Esophagus muscularis mucosa (tissue), 4 donors: ENCODE measurements at regions not wholly inside any gene's neighbourhood (a gene's known extent, or its start where the extent isn't known, plus 50 kb on each side); places are given as distances from the start of the nearest gene placed in this dataset.

Experiments
- DNase-seq: peaks from one replicate; pipeline ENCODE4 v3.0.0-alpha.2; 2017; ENCODE audit errors: extremely low spot score
- H3K27ac ChIP-seq, 4 donors: fragments of 200-600 bp; sonication (generic); replicated peaks in 1 of 4; 1 replicate in 3 of 4; 2 replicates in 1 of 4; pipeline ENCODE4 v1.5.1; 2016 to 2019; ENCODE audit warnings: mild to moderate bottlenecking in 1 of 4
- H3K27me3 ChIP-seq, 4 donors: fragments of 200-600 bp; sonication (generic); one replicate each; pipeline versions ENCODE4 v1.5.1 to v1.6.0; 2016 to 2019
- H3K36me3 ChIP-seq, 4 donors: fragments of 200-600 bp; sonication (generic); one replicate each; pipeline ENCODE4 v1.5.1; 2016 to 2019
- H3K4me1 ChIP-seq, 4 donors: fragments of 200-600 bp; sonication (generic); one replicate each; pipeline ENCODE4 v1.5.1; 2016 to 2019
- H3K4me3 ChIP-seq, 4 donors: fragments of 200-600 bp; sonication (generic); 1 replicate in 2 of 4; 2 replicates in 2 of 4; pipeline ENCODE4 v1.5.1; 2016 to 2019; ENCODE audit warnings: mild to moderate bottlenecking in 4 of 4, moderate library complexity in 1 of 4
- H3K9me3 ChIP-seq, 4 donors: fragments of 200-600 bp; sonication (generic); 1 replicate in 3 of 4; 2 replicates in 1 of 4; pipeline ENCODE4 v1.5.1; 2016 to 2019
- EP300 ChIP-seq: sonication (generic); formaldehyde crosslinking; IDR thresholded peaks from one replicate; pipeline ENCODE4 v1.6.1; 2017; ENCODE audit warnings: antibody characterized with exemption
- POLR2A ChIP-seq: fragments of 450-650 bp; IDR thresholded peaks from one replicate; pipeline ENCODE4 v1.6.1; 2017; ENCODE audit warnings: antibody characterized with exemption, moderate library complexity, mild to moderate bottlenecking, low read depth
- POLR2AphosphoS5 ChIP-seq, 2 donors: sonication (generic); formaldehyde crosslinking; IDR thresholded peaks; one replicate each; pipeline ENCODE4 v1.6.1; 2017; ENCODE audit warnings: antibody characterized with exemption in 2 of 2
- WGBS: methylation state at CpG from one replicate; pipeline ENCODE4 v1.1.5; 2018; 5-methylcytosine and 5-hydroxymethylcytosine counted together
- intact Hi-C: fragments of 100-400 bp; cut with DNase I; formaldehyde crosslinking; loops from one replicate; pipeline ENCODE4 v1.15.1; 2023
- TF ChIP-seq, protein P1 (sequence below), 3 experiments: fragments of 200-600 bp in 2 of 3; fragments of 450-650 bp in 1 of 3; sonication (generic) in 2 of 3; IDR thresholded peaks; one replicate each; pipeline ENCODE4 v1.5.1; 2017 to 2019; ENCODE audit warnings: antibody characterized with exemption in 3 of 3, mild to moderate bottlenecking in 2 of 3, moderate library complexity in 1 of 3

DNA sequence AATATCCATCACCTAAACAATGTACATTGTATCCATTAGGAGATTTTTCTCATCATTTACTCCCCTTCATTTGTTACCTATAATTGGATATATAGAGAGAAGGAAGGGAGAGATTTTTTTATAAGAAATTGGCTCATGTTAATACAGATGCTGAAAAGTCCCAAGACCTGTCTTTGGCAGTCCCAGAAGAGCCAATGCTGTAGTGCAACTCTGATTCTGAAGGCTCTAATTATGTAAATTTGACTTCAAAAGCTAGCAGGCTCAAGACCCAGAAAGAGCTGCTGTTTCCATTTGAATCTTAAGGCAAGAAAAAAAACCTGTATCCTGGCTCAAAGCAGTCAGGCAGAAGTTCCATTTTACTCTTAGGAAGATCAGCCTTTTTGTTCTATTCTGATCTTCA is 1245.5 kb upstream of the FAM98A start:
- Histone ChIP-seq H3K36me3 (no peaks in the 10 kb centered on the region), H3K4me3 (no peak overlapping the region), H3K9me3 (no peaks in the 10 kb centered on the region), H3K27ac (no peak overlapping the region), H3K27me3 (no peaks in the 10 kb centered on the region), H3K4me1 (no peaks in the 10 kb centered on the region)
- TF ChIP-seq, protein P1, sequence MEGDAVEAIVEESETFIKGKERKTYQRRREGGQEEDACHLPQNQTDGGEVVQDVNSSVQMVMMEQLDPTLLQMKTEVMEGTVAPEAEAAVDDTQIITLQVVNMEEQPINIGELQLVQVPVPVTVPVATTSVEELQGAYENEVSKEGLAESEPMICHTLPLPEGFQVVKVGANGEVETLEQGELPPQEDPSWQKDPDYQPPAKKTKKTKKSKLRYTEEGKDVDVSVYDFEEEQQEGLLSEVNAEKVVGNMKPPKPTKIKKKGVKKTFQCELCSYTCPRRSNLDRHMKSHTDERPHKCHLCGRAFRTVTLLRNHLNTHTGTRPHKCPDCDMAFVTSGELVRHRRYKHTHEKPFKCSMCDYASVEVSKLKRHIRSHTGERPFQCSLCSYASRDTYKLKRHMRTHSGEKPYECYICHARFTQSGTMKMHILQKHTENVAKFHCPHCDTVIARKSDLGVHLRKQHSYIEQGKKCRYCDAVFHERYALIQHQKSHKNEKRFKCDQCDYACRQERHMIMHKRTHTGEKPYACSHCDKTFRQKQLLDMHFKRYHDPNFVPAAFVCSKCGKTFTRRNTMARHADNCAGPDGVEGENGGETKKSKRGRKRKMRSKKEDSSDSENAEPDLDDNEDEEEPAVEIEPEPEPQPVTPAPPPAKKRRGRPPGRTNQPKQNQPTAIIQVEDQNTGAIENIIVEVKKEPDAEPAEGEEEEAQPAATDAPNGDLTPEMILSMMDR (IDR thresholded peaks at IDR 0.05), result no peak
- no peak for TF ChIP-seq EP300
- intact Hi-C loops, result no loop called here
- DNase-seq, result no peak

DNA sequence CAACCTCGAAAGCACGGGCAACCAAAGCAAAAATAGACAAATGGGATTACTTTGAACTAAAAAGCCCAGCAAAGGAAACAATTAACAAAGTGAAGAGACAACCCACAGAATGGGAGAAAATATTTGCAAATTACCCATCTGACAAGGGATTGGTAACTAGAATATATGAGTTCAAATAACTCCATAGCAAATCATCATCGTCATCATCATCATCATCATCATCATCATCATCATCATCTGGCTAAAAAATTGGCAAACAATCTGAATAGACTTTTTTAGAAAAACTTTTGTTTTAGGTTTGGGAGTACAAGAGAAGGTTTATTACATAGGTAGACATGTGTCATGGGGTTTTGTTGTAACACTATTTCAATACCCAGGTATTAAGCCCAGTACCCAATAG is 1239.3 kb upstream of the FAM98A start:
- TF ChIP-seq POLR2AphosphoS5 (IDR thresholded peaks at IDR 0.05), result no peak
- TF ChIP-seq, protein P1 (IDR thresholded peaks at IDR 0.05), result no peak
- TF ChIP-seq POLR2A, result no peak
- TF ChIP-seq EP300, result no peak
- no peaks in the 10 kb centered on the region for H3K27me3 ChIP-seq
- DNase-seq, result no peak
- no peaks in the 10 kb centered on the region for H3K4me1 ChIP-seq
- H3K4me3 ChIP-seq, result no peak overlapping the region
- intact Hi-C loops, result no loop called here
- H3K27ac ChIP-seq, result no peak overlapping the region
- no peaks in the 10 kb centered on the region for H3K9me3 ChIP-seq
- 89% methylated on average over 3 of the region's 3 CpGs for WGBS
- no peaks in the 10 kb centered on the region for H3K36me3 ChIP-seq

DNA sequence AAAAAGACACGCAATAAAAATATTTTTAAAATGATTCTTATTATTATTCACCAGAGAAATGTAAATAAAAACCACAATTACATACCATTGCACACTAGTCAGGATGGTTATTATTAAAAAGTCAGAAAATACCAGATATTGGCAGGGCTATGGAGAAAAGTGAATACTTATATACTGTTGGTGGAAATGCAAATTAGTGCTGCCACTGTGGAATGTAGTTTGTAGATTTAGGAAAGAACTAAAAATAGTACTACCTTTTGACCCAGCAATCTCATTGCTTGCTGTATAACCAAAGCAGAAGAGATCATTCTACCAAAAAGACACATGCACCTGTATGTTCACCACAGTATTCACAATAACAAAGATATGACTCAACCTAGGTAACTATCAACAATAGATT is 1237.3 kb upstream of the FAM98A start:
- Histone ChIP-seq H3K4me1 (no peaks in the 10 kb centered on the region), H3K27ac (no peak overlapping the region), H3K9me3 (no peaks in the 10 kb centered on the region), H3K4me3 (no peak overlapping the region), H3K36me3 (no peaks in the 10 kb centered on the region), H3K27me3 (no peaks in the 10 kb centered on the region)
- TF ChIP-seq POLR2A, result no peak
- TF ChIP-seq, protein P1 (IDR thresholded peaks at IDR 0.05), result no peak
- TF ChIP-seq POLR2AphosphoS5 (IDR thresholded peaks at IDR 0.05), result no peak
- TF ChIP-seq EP300, result no peak
- intact Hi-C loops, result no loop called here
- WGBS, result 69% methylated on average over 1 of the region's 1 CpG
- DNase-seq, result no peak

DNA sequence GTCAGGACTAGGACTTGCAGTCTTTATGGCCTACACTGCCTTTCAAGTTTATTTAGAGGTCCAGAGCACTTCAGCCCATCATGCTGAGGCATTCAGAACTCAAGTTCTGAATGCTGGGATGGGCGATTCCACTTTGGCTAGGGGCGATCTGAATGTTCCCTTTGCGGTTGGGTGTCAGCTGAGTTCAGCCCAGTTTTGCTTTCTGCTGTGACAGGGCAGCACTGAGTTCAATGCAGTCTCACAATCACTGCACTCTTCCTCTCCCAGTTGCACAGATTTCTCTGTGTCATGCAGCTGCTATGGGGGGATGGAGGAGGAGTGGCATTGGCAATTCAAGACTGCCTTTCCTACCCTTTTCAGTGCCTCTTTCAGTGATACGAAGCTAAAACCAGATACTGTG is 1232.0 kb upstream of the FAM98A start:
- DNase-seq, result no peak

DNA sequence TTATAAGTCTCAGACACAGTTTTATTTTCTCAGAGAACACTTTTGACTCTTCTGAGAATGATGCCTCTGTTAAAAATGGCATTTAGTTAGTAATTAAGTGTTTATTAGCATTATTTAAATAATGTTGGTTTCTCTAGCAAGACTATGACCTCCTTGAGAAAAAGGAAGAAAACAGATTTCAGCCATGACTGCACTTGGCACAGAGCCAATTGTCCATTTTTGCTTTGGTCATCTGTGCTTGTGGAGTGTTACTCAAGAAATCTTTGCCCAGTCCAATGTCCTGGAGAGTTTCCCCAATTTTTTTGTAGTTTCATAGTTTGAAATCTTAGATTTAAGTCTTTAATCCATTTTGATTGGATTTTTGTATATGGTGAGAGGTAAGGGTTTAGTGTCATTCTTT is 1229.4 kb upstream of the FAM98A start:
- no peaks in the 10 kb centered on the region for H3K4me1 ChIP-seq
- no peak overlapping the region for H3K27ac ChIP-seq
- H3K27me3 ChIP-seq, result no peaks in the 10 kb centered on the region
- H3K4me3 ChIP-seq, result no peak overlapping the region
- TF ChIP-seq, protein P1 (IDR thresholded peaks at IDR 0.05), result no peak
- TF ChIP-seq EP300, result no peak
- no peak for TF ChIP-seq POLR2AphosphoS5 (IDR thresholded peaks at IDR 0.05)
- TF ChIP-seq POLR2A, result no peak
- intact Hi-C loops, result no loop called here
- peaks cover 0 to 7% (median 3%) of the 10 kb centered on the region in 4 donors for H3K9me3 ChIP-seq
- no peaks in the 10 kb centered on the region for H3K36me3 ChIP-seq
- DNase-seq, result no peak

More for the DNA sequence above, 1232.0 kb upstream of the FAM98A start:
- H3K4me3 ChIP-seq, result no peak overlapping the region
- peaks cover 0 to 7% (median 3%) of the 10 kb centered on the region in 4 donors for H3K9me3 ChIP-seq
- H3K36me3 ChIP-seq, result no peaks in the 10 kb centered on the region
- WGBS, result 68% methylated on average over 2 of the region's 4 CpGs
- H3K27me3 ChIP-seq, result no peaks in the 10 kb centered on the region
- TF ChIP-seq, protein P1 (IDR thresholded peaks at IDR 0.05), result no peak
- TF ChIP-seq POLR2AphosphoS5 (IDR thresholded peaks at IDR 0.05) (no peak), EP300 (no peak), POLR2A (no peak)
- H3K27ac ChIP-seq, result no peak overlapping the region
- H3K4me1 ChIP-seq, result no peaks in the 10 kb centered on the region
- intact Hi-C loops, result no loop called here
